DMS53 treated with DMSO at 0.1 percent for 48 hours (cell line): ENCODE measurements at regions not wholly inside any gene's neighbourhood (a gene's known extent, or its start where the extent isn't known, plus 50 kb on each side); places are given as distances from the start of the nearest gene placed in this dataset.

Source experiments
- DNase-seq: peaks from one replicate; lab custom pipeline; 2025; ENCODE audit not compliant: unreplicated experiment; lab: John Stamatoyannopoulos, UW

GRCh38 chr17:79401704-79402674 is 208.9 kb downstream of the RBFOX3 start:
- no peak for DNase-seq

DNA sequence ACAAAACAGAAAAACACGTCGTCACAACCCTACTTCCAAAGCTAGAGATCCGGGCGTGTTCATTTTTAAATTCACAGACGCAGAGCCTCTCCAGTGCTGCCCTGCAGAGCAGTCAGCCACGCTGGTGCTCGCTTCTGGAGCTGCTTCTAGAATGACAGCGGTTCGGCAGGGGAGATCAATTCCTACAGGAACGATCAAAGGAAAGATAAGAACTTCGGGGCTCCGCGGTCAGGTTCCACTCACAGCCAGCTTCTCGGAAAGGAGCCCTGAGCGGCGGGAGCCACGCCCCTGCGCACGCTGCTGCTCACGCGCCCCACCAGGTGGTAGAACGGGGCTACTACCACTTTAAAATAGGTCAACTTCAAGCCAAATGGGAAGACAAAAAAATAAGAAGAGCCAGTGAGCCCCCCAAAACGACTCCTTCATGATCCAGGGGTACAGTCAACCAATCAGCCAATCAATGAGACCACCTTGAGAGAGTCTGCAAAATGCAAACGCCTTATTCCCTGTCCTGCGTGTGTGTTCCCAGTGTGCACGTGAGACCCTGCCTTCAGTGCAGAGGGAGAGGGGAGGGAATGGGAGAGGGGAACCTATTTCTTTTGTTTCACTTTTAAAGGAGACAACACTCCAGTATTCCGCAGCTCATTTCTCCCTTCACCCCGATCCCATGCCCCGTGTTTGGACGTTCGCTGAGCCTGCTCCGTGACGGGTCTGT is 209.7 kb downstream of the RBFOX3 start:
- no peak for DNase-seq

GRCh38 chr17:79399610-79400144 is 211.2 kb downstream of the RBFOX3 start:
- DNase-seq, result no peak

- DNase-seq, result no peak
Measured at GRCh38 chr17:79398441-79398840, 212.4 kb downstream of the RBFOX3 start.

GRCh38 chr17:79396696-79397095 is 214.2 kb downstream of the RBFOX3 start:
- no peak for DNase-seq

GRCh38 chr17:79395545-79395944 is 215.3 kb downstream of the RBFOX3 start:
- no peak for DNase-seq

GRCh38 chr17:79395066-79395465 is 215.8 kb downstream of the RBFOX3 start:
- DNase-seq, result no peak

DNA sequence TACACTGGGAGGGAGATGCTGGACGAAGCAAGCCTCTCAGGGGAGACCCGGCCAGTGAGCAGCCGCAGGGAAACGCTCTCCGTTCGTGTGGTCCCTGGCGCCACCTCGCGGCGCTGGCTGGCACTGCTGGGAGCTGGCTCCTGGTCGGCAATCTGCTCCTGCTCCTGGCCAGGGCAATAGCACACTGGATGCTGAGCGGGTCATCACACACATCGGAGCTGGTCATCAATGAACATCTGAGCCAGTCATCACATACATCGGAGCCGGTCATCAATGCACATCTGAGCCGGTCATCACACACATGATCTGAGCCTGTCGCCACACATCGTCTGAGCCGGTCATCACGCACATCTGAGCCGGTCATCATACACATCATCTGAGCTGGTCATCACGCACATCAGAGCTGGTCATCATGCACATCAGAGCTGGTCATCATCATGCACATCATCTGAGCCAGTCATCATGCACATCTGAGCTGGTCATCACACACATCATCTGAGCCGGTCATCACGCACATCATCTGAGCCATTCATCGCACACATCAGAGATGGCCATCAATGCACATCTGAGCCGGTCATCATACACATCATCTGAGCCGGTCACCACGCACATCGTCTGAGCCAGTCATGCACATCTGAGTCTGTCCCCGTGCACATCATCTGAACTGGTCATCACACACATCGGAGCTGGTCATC is 217.3 kb downstream of the RBFOX3 start:
- peak; percentile 12 for DNase-seq

DNA sequence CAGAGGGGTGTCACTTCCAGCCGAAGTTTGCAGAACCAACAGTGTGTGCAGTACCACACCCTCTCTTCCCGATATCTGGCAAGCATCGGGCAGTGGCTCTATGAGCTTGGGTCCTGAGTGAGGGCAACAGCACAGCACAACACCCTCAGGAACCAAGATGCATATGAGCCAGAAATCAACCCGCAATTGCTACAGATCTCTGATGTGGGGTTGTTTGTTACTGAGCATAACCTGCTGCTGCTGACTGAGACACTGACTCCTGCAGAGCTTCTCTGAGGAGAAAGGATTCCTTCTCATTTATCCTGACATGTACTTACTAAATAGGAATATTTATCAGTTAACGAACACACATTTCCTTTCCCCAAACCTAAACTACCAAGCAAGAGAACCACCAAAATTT is 218.3 kb downstream of the RBFOX3 start:
- no peak for DNase-seq

- peak; percentile 50 for DNase-seq
Measured at GRCh38 chr17:79391376-79392233, 219.2 kb downstream of the RBFOX3 start.

- no peak for DNase-seq
Measured at GRCh38 chr17:79389896-79390295, 221.0 kb downstream of the RBFOX3 start.

DNA sequence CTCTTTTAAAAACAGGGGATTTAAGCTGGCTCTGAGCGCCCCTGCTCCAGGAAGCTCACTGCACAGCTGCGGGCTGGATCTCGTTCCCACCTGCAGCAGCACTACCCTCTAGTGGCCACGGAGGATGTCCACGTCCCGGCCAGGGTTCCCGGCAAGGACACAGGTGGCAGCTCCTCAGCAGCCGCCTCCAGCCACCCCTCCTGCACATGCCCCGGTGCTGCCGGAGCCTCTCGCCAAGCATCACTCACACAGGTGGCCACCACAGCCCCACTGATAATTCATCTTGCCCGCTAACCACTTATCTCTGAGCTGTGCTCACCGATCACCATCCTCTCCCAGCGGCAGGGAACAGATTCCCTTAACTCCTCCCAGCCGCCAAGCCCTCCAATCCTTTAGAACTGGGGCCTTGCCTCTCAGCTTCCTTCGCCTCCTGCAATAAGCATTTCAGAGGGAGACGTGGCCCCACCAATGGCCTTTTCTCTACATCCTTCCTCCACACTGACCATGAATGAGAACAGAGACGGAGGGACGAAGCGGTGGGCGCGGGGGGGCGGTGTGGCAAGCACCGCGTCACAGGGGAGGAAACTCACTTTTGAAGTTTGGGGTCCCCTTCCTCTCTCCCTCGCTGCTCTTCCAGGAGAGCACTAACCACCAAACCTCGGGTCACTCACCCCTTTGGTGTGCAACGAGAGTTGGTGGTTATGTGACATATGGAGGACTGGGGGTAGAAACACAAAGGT is 222.1 kb downstream of the RBFOX3 start:
- DNase-seq, result no peak

DNA sequence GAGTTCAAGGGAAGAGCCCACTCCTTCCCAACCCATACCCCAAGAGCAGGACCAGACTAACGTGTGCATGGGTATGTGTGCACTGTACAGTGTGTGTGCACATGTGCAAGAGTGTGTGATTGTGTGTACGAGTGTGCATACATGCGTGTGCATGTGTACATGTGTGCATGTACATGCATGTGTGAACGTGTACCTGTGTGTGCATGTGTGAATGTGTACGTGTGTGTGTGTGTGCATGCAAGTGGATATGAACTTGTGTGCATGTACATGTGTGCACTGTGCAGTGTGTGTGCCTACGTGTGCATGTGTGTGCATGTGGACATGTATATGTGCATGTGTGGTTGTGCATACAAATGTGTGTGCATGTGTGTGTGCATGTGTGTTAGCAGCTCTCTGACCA is 223.1 kb downstream of the RBFOX3 start:
- no peak for DNase-seq

DNA sequence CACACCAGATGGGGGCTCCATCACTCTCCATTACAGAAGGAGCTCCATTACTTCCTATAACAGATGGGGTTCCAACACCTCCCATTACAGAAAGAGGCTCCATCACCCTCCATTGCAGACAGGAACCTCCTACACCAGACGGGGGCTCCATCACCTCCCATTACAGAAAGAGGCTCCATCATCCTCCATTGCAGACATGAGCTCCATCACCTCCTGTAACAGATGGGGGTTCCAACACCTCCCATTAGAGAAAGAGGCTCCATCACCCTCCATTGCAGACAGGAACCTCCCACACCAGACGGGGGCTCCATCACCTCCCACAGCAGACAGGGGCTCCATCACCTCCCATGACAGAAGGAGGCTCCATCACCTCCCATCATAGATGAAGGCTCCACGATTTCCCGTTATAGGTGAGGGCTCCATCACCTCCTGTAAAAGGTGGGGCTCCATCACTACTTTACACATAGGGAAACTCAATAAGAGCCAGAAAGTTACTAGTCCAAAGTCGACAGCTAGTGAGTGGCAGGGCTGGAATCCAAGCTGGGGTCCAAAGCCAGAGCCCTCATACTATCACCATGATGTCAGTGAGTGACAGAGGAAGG is 224.8 kb downstream of the RBFOX3 start:
- DNase-seq, result no peak

GRCh38 chr17:79382313-79382712 is 228.5 kb downstream of the RBFOX3 start:
- no peak for DNase-seq

- no peak for DNase-seq
Measured at GRCh38 chr17:79379700-79380445, 231.0 kb downstream of the RBFOX3 start.

DNA sequence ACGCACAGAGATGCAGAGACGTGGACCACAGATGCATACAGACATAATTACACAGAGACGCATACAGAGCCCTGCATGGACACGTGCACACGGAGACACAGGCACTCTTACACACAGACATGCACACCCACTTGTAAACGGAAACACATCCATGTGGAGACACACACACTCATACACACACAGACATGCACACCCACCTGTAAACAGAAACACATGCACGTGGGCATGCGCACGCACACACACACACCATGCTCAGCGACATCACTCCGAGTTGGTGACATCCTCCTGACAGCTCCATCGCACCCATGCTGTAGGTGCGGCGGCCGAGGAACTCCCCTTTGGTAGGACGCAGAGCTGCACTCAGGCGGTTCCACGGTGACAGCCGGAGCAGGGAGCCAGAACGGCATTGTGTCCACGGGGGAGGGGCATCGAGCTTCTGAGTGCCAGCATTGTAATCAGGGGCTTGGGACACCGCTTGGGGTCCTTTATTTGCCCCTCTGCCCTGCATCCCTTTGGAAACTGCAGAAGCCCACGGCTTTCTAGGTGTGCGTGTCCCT is 233.5 kb downstream of the RBFOX3 start:
- no peak for DNase-seq

DNA sequence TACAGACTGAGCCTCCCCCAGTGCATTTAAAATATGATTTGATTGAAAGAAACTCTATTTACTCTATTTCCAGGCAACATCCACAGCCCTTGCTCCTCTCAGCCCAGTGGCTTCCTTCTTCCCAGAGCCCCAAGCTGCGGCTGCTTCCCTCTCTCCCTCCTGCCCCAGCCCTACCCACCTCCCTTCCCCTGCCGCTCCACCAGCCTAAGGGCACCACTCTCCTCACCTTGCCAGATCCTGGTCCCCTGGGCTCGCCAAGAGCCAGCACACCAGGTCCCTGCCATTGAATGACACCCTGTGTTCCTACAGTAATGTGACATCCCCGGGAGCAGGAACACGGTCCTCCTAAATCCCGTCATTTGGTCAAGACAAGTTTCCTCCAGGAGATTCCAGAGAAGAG is 236.0 kb downstream of the RBFOX3 start:
- DNase-seq, result no peak
